OCI-LY3 (cell line): ENCODE measurements at regions not wholly inside any gene's neighbourhood (a gene's known extent, or its start where the extent isn't known, plus 50 kb on each side); places are given as distances from the start of the nearest gene placed in this dataset.

Experiments
- H2AFZ ChIP-seq: fragments of 200-600, 300-600 bp; shearing (Covaris generic); 2 replicates; pipeline ENCODE4 v1.6.0; 2014; ENCODE audit warnings: antibody characterized with exemption, low read depth, low read length
- H3K27ac ChIP-seq: fragments of 200-600, 300-600 bp; sonication (generic); 2 replicates; pipeline ENCODE4 v1.5.1; 2014; ENCODE audit warnings: mild to moderate bottlenecking, low read length, moderate library complexity, mixed read lengths
- H3K27me3 ChIP-seq: fragments of 200-600, 300-600 bp; sonication (generic); 2 replicates; pipeline ENCODE4 v1.6.1; 2014; ENCODE audit warnings: low read depth, low read length, mixed read lengths
- H3K36me3 ChIP-seq: fragments of 200-600, 300-600 bp; sonication (generic); replicated peaks from 2 replicates; pipeline ENCODE3; 2014; ENCODE audit warnings: low read depth, low read length, mixed read lengths
- H3K4me1 ChIP-seq: fragments of 300-600, 200-600 bp; sonication (generic); 2 replicates; pipeline ENCODE4 v1.6.1; 2014; ENCODE audit warnings: low read length, mixed read lengths
- H3K4me2 ChIP-seq: fragments of 200-600, 300-600 bp; sonication (generic); 2 replicates; pipeline ENCODE4 v1.6.1; 2014; ENCODE audit warnings: low read length, mixed read lengths
- H3K4me3 ChIP-seq: fragments of 300-600, 200-600 bp; sonication (generic); 2 replicates; pipeline ENCODE4 v1.5.1; 2014; ENCODE audit warnings: antibody characterized with exemption, mild to moderate bottlenecking, low read length, moderate library complexity
- H3K79me2 ChIP-seq: fragments of 300-600, 200-600 bp; shearing (Covaris generic); 2 replicates; pipeline ENCODE4 v1.6.1; 2014; ENCODE audit warnings: mild to moderate bottlenecking, low read length, mixed read lengths
- H3K9ac ChIP-seq: fragments of 300-600, 200-600 bp; shearing (Covaris generic); 2 replicates; pipeline ENCODE4 v1.6.0; 2014; ENCODE audit warnings: mild to moderate bottlenecking, low read length, moderate library complexity
- H3K9me3 ChIP-seq: fragments of 200-600, 300-600 bp; shearing (Covaris generic); 2 replicates; pipeline ENCODE4 v1.6.1; 2014; ENCODE audit warnings: low read length, mixed read lengths; ENCODE audit not compliant: insufficient read depth
- H4K20me1 ChIP-seq: fragments of 200-600, 300-600 bp; sonication (generic); 2 replicates; pipeline ENCODE4 v1.6.1; 2016; ENCODE audit warnings: low read length, mixed read lengths; ENCODE audit not compliant: insufficient read depth
- CTCF ChIP-seq: fragments of 200-600, 300-600 bp; sonication (generic); IDR thresholded peaks from 2 replicates; pipeline ENCODE4 v1.5.1; 2014; ENCODE audit warnings: antibody characterized with exemption, low read length, low read depth
- EZH2phosphoT487 ChIP-seq: fragments of 200-600 bp; shearing (Covaris generic); IDR thresholded peaks from 2 replicates; pipeline ENCODE4 v1.6.1; 2018; ENCODE audit warnings: antibody characterized with exemption, mixed run types, low read depth

- no peak overlapping the region for H3K9ac ChIP-seq
- H3K4me2 ChIP-seq: no peak overlapping the region
- no peaks in the 10 kb centered on the region for H3K27me3 ChIP-seq
- no peak for TF ChIP-seq CTCF
- H2AFZ ChIP-seq: no peak overlapping the region
- H3K4me1 ChIP-seq: no peaks in the 10 kb centered on the region
- H3K9me3 ChIP-seq: no peaks in the 10 kb centered on the region
- no peaks in the 10 kb centered on the region for H3K79me2 ChIP-seq
- no peak overlapping the region for H3K27ac ChIP-seq
- no peaks in the 10 kb centered on the region for H4K20me1 ChIP-seq
- H3K4me3 ChIP-seq: no peak overlapping the region
- H3K36me3 ChIP-seq: no peaks in the 10 kb centered on the region
Observed at GRCh38 chr1:102595106-102595505, 513.2 kb downstream of the COL11A1 start.

GRCh38 chr1:102593276-102593675 is 515.0 kb downstream of the COL11A1 start:
- no peaks in the 10 kb centered on the region for H4K20me1 ChIP-seq
- no peak for TF ChIP-seq EZH2phosphoT487
- TF ChIP-seq CTCF: no peak
- no peaks in the 10 kb centered on the region for H3K36me3 ChIP-seq
- no peaks in the 10 kb centered on the region for H3K9me3 ChIP-seq
- H3K27me3 ChIP-seq: no peaks in the 10 kb centered on the region
- no peak overlapping the region for H3K4me3 ChIP-seq
- no peaks in the 10 kb centered on the region for H3K79me2 ChIP-seq
- no peaks in the 10 kb centered on the region for H3K4me1 ChIP-seq
- no peak overlapping the region for H3K27ac ChIP-seq
- no peak overlapping the region for H3K9ac ChIP-seq
- H3K4me2 ChIP-seq: no peak overlapping the region
- no peak overlapping the region for H2AFZ ChIP-seq

- Histone ChIP-seq H3K79me2 (no peaks in the 10 kb centered on the region), H3K36me3 (no peaks in the 10 kb centered on the region), H3K4me1 (no peaks in the 10 kb centered on the region), H2AFZ (no peak overlapping the region), H3K9me3 (no peaks in the 10 kb centered on the region), H3K4me3 (no peak overlapping the region), H3K27me3 (no peaks in the 10 kb centered on the region), H3K4me2 (no peak overlapping the region), H3K9ac (no peak overlapping the region), H3K27ac (no peak overlapping the region), H4K20me1 (no peaks in the 10 kb centered on the region)
- no peak for TF ChIP-seq EZH2phosphoT487
- no peak for TF ChIP-seq CTCF
Observed at GRCh38 chr1:102588536-102588935, 519.8 kb downstream of the COL11A1 start.

GRCh38 chr1:102586022-102586421 is 522.3 kb downstream of the COL11A1 start:
- H2AFZ ChIP-seq: no peak overlapping the region
- H3K79me2 ChIP-seq: no peaks in the 10 kb centered on the region
- H3K27me3 ChIP-seq: no peaks in the 10 kb centered on the region
- no peak overlapping the region for H3K4me3 ChIP-seq
- no peak overlapping the region for H3K9ac ChIP-seq
- no peaks in the 10 kb centered on the region for H3K4me1 ChIP-seq
- H4K20me1 ChIP-seq: no peaks in the 10 kb centered on the region
- TF ChIP-seq CTCF: no peak
- no peak for TF ChIP-seq EZH2phosphoT487
- H3K27ac ChIP-seq: no peak overlapping the region
- H3K36me3 ChIP-seq: no peaks in the 10 kb centered on the region
- H3K9me3 ChIP-seq: no peaks in the 10 kb centered on the region
- no peak overlapping the region for H3K4me2 ChIP-seq
